Astrocyte of the cerebellum (primary cell): ENCODE measurements at regions not wholly inside any gene's neighbourhood (a gene's known extent, or its start where the extent isn't known, plus 50 kb on each side); places are given as distances from the start of the nearest gene placed in this dataset.

ENCODE experiments used
- DNase-seq: peaks from one replicate; pipeline ENCODE4 v3.0.0-alpha.2; 2011; ENCODE audit warnings: low read depth
- H3K4me3 ChIP-seq: 2 replicates; pipeline ENCODE4 v1.5.1; 2011; ENCODE audit warnings: mild to moderate bottlenecking, low read depth, low read length, moderate library complexity
- in situ Hi-C: cut with HindIII; loops from 2 replicates; pipeline ENCODE4 v1.10.0; 2017; ENCODE audit warnings: low sequenced_read_pairs
- TF ChIP-seq, protein P1 (sequence below): IDR thresholded peaks from 2 replicates; pipeline ENCODE4 v1.5.1; 2012; ENCODE audit warnings: low read length, low read depth, moderate library complexity, mild to moderate bottlenecking; ENCODE audit errors: missing control alignments

GRCh38 chr3:16668776-16669545 lies 63.7 kb upstream of the DAZL start:
- in situ Hi-C loops, result no loop called here
- DNase-seq, result no peak
- TF ChIP-seq, protein P1, sequence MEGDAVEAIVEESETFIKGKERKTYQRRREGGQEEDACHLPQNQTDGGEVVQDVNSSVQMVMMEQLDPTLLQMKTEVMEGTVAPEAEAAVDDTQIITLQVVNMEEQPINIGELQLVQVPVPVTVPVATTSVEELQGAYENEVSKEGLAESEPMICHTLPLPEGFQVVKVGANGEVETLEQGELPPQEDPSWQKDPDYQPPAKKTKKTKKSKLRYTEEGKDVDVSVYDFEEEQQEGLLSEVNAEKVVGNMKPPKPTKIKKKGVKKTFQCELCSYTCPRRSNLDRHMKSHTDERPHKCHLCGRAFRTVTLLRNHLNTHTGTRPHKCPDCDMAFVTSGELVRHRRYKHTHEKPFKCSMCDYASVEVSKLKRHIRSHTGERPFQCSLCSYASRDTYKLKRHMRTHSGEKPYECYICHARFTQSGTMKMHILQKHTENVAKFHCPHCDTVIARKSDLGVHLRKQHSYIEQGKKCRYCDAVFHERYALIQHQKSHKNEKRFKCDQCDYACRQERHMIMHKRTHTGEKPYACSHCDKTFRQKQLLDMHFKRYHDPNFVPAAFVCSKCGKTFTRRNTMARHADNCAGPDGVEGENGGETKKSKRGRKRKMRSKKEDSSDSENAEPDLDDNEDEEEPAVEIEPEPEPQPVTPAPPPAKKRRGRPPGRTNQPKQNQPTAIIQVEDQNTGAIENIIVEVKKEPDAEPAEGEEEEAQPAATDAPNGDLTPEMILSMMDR, result no peak

DNA sequence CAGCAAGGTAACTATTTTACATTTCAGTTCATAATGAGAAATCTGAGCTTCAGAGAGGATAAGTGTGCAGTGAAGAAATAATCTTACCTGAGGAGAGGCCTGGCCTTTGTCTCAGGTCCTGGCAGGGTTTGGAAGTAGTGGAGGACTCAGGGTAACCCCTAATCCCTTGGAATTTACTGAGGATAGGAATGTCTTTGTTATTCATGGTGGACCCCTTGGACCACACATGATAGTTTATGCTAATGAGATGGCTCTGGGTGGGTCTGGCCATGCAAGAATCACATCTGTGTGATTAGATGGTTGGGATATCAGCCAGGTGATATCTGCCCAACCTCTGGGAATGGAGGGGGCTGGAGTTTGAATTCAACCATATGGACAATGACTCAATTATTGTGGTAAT lies 65.0 kb upstream of the DAZL start:
- H3K4me3 ChIP-seq, result no peak overlapping the region
- in situ Hi-C loops, result no loop called here
- TF ChIP-seq, protein P1, result no peak
- DNase-seq, result no peak

More at GRCh38 chr3:16668776-16669545, 63.7 kb upstream of the DAZL start:
- H3K4me3 ChIP-seq, result no peak overlapping the region

DNA sequence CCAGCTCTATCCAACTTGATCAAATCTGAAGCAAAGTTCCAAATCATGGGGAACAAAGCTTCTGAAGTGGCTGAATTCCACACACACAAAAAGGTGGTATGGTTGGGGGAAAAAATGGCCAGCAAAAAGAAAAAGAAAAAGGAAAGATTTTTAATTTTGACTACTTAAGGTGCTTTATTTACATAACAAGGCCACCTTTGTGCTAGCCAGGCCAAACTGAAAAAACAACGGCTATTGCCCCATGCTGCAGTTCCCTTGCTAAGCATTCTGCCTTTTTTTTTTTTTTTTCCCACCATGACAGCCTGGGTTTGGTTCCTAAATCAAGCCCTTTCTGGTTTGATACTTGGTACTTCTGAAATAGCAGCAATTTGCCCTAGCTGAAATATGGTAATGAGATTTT lies 66.5 kb upstream of the DAZL start:
- in situ Hi-C loops, result no loop called here

DNA sequence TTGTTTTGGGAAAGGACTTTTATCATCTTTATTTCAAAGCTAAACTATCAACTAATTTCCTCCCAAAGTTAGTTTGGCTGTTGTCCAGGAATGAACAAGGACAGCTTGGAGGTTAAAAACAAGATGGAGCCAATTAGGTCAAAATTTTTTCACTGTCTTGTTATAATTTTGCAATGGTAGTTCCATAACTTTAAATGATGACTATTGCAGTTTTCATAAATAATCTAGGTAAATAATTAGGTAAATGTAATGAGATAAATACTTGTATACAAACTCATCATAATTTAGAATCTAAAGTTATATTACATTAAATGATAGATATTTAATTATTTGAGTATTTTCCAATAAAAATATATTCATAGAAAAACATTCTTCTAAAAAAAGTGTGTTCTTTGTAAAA lies 68.3 kb upstream of the DAZL start:
- no peak overlapping the region for H3K4me3 ChIP-seq
- DNase-seq, result no peak
- in situ Hi-C loops, result no loop called here
- TF ChIP-seq, protein P1, result no peak

More for the DNA sequence above, 66.5 kb upstream of the DAZL start:
- no peak overlapping the region for H3K4me3 ChIP-seq
- DNase-seq, result no peak
- TF ChIP-seq, protein P1, result no peak

- in situ Hi-C loops, result no loop called here
- TF ChIP-seq, protein P1, result no peak
- H3K4me3 ChIP-seq, result no peak overlapping the region
- DNase-seq, result no peak
Measured at GRCh38 chr3:16675805-16676204, 70.6 kb upstream of the DAZL start.

GRCh38 chr3:16686679-16687078 lies 81.5 kb upstream of the DAZL start:
- H3K4me3 ChIP-seq, result no peak overlapping the region
- DNase-seq, result no peak
- TF ChIP-seq, protein P1, result no peak
- in situ Hi-C loops, result no loop called here
